HL-60 (cell line): ENCODE measurements at regions not wholly inside any gene's neighbourhood (a gene's known extent, or its start where the extent isn't known, plus 50 kb on each side); places are given as distances from the start of the nearest gene placed in this dataset.

Experiments used
- DNase-seq, 2 experiments: peaks; one replicate each; pipeline ENCODE4 v3.0.0-alpha.2; 2010 to 2020; ENCODE audit warnings: low read depth in 1 of 2, low spot score in 1 of 2
- H3K27ac ChIP-seq: fragments of 250-450 bp; sonication (Bioruptor Pico); replicated peaks from 2 replicates; pipeline ENCODE4 v1.5.1; 2020; ENCODE audit warnings: mild to moderate bottlenecking, moderate library complexity
- H3K27me3 ChIP-seq: fragments of 250-450 bp; sonication (Bioruptor Pico); 2 replicates; pipeline ENCODE4 v1.5.1; 2021; ENCODE audit warnings: mild to moderate bottlenecking, moderate library complexity; ENCODE audit not compliant: insufficient read depth, poor library complexity, severe bottlenecking
- H3K4me3 ChIP-seq: replicated peaks from 2 replicates; pipeline ENCODE4 v1.5.1; 2011; ENCODE audit warnings: mild to moderate bottlenecking, control low read depth, low read length; ENCODE audit not compliant: insufficient read depth
- GABPA ChIP-seq: IDR thresholded peaks from 2 replicates; pipeline ENCODE4 v1.6.1; 2012; ENCODE audit warnings: low read depth
- POLR2AphosphoS5 ChIP-seq: IDR thresholded peaks from 2 replicates; pipeline ENCODE4 v1.6.1; 2012; ENCODE audit warnings: low read depth
- SPI1 ChIP-seq: IDR thresholded peaks from 2 replicates; pipeline ENCODE4 v1.6.1; 2012; ENCODE audit warnings: low read depth, mild to moderate bottlenecking, borderline replicate concordance
- TF ChIP-seq, protein P1 (sequence below): IDR thresholded peaks from 2 replicates; pipeline ENCODE4 v1.6.1; 2012; ENCODE audit warnings: low read depth; ENCODE audit not compliant: insufficient replicate concordance
- TF ChIP-seq, protein P2 (sequence below): IDR thresholded peaks from one replicate; pipeline ENCODE4 v1.5.1; 2011; ENCODE audit warnings: low read length, control low read depth, inconsistent platforms; ENCODE audit not compliant: insufficient read depth

DNA sequence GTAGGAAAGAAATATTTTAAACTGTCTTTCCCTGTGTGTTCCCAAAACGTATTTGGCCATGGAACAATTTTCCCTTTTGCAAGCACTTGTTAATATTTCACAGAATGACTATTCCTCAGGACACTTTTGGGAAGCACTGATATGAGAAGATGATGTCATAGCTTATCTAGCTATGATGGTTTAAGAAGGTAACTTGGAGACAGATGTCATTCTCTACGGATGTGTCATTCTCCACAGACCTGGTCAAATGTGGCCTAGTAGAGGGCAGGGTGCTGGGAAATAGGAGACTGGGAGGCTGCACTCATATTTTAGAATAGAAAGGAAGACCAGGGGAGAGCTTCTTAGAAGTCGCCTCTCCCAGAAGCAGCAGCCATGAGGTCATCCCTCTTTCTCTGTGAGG, 220.7 kb upstream of the GLI3 start:
- H3K27me3 ChIP-seq = no peaks in the 10 kb centered on the region
- DNase-seq = no peak
- no peak overlapping the region for H3K27ac ChIP-seq
- H3K4me3 ChIP-seq = no peak overlapping the region
- TF ChIP-seq POLR2AphosphoS5 (no peak), SPI1 (no peak), GABPA (no peak)
- TF ChIP-seq, protein P1, sequence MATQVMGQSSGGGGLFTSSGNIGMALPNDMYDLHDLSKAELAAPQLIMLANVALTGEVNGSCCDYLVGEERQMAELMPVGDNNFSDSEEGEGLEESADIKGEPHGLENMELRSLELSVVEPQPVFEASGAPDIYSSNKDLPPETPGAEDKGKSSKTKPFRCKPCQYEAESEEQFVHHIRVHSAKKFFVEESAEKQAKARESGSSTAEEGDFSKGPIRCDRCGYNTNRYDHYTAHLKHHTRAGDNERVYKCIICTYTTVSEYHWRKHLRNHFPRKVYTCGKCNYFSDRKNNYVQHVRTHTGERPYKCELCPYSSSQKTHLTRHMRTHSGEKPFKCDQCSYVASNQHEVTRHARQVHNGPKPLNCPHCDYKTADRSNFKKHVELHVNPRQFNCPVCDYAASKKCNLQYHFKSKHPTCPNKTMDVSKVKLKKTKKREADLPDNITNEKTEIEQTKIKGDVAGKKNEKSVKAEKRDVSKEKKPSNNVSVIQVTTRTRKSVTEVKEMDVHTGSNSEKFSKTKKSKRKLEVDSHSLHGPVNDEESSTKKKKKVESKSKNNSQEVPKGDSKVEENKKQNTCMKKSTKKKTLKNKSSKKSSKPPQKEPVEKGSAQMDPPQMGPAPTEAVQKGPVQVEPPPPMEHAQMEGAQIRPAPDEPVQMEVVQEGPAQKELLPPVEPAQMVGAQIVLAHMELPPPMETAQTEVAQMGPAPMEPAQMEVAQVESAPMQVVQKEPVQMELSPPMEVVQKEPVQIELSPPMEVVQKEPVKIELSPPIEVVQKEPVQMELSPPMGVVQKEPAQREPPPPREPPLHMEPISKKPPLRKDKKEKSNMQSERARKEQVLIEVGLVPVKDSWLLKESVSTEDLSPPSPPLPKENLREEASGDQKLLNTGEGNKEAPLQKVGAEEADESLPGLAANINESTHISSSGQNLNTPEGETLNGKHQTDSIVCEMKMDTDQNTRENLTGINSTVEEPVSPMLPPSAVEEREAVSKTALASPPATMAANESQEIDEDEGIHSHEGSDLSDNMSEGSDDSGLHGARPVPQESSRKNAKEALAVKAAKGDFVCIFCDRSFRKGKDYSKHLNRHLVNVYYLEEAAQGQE = no peak
- TF ChIP-seq, protein P2, sequence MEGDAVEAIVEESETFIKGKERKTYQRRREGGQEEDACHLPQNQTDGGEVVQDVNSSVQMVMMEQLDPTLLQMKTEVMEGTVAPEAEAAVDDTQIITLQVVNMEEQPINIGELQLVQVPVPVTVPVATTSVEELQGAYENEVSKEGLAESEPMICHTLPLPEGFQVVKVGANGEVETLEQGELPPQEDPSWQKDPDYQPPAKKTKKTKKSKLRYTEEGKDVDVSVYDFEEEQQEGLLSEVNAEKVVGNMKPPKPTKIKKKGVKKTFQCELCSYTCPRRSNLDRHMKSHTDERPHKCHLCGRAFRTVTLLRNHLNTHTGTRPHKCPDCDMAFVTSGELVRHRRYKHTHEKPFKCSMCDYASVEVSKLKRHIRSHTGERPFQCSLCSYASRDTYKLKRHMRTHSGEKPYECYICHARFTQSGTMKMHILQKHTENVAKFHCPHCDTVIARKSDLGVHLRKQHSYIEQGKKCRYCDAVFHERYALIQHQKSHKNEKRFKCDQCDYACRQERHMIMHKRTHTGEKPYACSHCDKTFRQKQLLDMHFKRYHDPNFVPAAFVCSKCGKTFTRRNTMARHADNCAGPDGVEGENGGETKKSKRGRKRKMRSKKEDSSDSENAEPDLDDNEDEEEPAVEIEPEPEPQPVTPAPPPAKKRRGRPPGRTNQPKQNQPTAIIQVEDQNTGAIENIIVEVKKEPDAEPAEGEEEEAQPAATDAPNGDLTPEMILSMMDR = no peak

DNA sequence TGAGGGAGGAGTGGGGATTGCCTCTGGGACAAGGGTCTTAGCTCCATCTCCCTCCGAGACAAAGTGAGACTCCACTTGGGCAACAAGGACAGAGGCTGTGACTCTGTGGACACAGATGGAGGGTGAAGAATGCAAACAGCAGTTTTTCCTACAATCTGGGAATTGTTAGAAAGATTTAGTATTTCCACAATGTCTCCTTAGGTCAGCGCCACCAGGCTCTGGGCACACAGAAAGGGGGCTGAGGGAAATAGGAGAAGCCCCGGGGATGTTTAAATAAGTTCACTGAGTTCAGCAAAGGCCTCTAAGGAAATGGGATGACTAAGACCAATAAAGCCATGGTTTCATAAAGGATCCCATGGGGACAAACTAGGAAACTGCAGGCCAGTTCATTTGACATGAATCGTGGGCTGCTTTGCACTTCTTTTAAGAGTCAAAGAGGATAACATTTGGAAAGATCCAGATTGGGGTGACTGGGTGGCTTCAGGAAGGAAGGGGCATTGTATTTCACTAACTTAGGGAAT, 219.8 kb upstream of the GLI3 start:
- H3K27ac ChIP-seq = no peak overlapping the region
- DNase-seq = no peak
- H3K27me3 ChIP-seq = no peaks in the 10 kb centered on the region
- no peak for TF ChIP-seq POLR2AphosphoS5
- no peak for TF ChIP-seq GABPA
- TF ChIP-seq SPI1 = no peak
- no peak overlapping the region for H3K4me3 ChIP-seq

DNA sequence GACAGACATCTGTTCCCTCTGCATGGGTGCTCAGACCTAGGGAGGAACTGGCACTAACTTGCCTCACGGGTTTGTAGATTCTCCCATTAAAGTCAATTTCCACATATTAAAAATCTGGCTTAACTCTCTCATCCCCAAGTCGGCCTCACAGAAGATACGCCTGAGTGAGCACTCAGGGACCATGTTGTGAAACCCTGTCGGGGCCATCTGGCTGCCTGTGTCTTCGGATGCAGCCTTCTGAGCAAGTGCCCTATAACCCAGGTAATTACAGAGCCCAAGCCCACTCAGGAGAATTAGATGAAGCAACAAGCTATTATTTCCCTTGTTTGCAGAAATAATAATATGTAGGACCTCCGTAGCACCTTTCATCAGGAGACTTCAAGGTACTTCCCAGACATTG, 219.3 kb upstream of the GLI3 start:
- TF ChIP-seq, protein P2 = no peak
- TF ChIP-seq, protein P1 = no peak
- TF ChIP-seq SPI1 (no peak), POLR2AphosphoS5 (no peak)
- Histone ChIP-seq H3K27ac (no peak overlapping the region), H3K27me3 (no peaks in the 10 kb centered on the region), H3K4me3 (no peak overlapping the region)
- DNase-seq = no peak

DNA sequence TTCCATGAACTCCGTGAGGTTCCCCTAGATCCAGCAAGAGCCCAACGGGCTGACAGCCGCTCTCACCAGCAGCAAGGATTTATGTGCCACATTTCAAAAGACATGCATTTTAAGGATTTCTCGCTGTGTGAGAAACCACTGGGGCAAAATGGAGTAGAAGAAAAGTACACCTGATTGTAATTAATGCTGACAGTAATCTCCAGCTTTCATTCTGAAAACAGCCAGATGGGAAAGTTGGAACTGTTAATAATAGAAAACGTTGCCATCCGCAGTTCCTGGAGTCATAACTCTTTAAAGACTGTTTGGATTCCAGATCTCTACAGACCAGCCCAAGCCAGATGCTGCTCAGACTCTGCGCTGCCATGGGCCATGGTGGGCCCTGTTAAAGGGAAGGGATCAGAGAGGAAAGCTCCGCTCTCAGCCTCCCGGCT, 216.9 kb upstream of the GLI3 start:
- no peak for TF ChIP-seq GABPA
- TF ChIP-seq, protein P1 = no peak
- TF ChIP-seq, protein P2 = no peak
- TF ChIP-seq SPI1 = no peak
- no peak for TF ChIP-seq POLR2AphosphoS5
- no peak for DNase-seq
- Histone ChIP-seq H3K4me3 (no peak overlapping the region), H3K27ac (no peak overlapping the region), H3K27me3 (no peaks in the 10 kb centered on the region)
